HEK293 (cell line): ENCODE measurements at regions not wholly inside any gene's neighbourhood (a gene's known extent, or its start where the extent isn't known, plus 50 kb on each side); places are given as distances from the start of the nearest gene placed in this dataset.

Experiments
- CTCF ChIA-PET: fragments of 350-600 bp; formaldehyde crosslinking; extraction: SDS; loops from one replicate; lab custom pipeline; 2021; ENCODE audit warnings: antibody characterized with exemption; lab: Yijun Ruan, JAX
- POLR2A ChIA-PET: fragments of 300-600 bp; formaldehyde crosslinking; extraction: SDS; loops from one replicate; lab custom pipeline; 2020; ENCODE audit warnings: antibody characterized with exemption, inconsistent platforms; lab: Yijun Ruan, JAX
- H3K27ac ChIP-seq: fragments of 200-500 bp; sonication (Bioruptor generic); 2 replicates; pipeline ENCODE4 v1.5.1; 2014; ENCODE audit warnings: low read depth, low read length, control low read depth, inconsistent platforms; ENCODE audit errors: extremely low read depth
- H3K36me3 ChIP-seq, 2 experiments: fragments of 200-500 bp in 1 of 2; sonication (Bioruptor generic) in 1 of 2; 1 replicate in 1 of 2; 2 replicates in 1 of 2; pipeline ENCODE4 v1.5.1; 2014 to 2017; ENCODE audit warnings: inconsistent platforms in 2 of 2, low read length in 2 of 2; ENCODE audit not compliant: control insufficient read depth in 2 of 2, insufficient read depth in 1 of 2
- H3K4me1 ChIP-seq: fragments of 200-500 bp; sonication (Bioruptor generic); 2 replicates; pipeline ENCODE4 v1.5.1; 2014; ENCODE audit warnings: mild to moderate bottlenecking, low read length, inconsistent platforms; ENCODE audit not compliant: control insufficient read depth, insufficient read depth
- H3K4me3 ChIP-seq: 2 replicates; pipeline ENCODE4 v1.5.1; 2011; ENCODE audit warnings: low read depth, mild to moderate bottlenecking, control low read depth, low read length, moderate library complexity
- H3K9me3 ChIP-seq: fragments of 200-500 bp; sonication (Bioruptor generic); 2 replicates; pipeline ENCODE4 v1.5.1; 2014; ENCODE audit warnings: low read depth, low read length, inconsistent platforms; ENCODE audit not compliant: control insufficient read depth, insufficient read depth
- HOXC10 ChIP-seq: sonication (generic); formaldehyde crosslinking; IDR thresholded peaks from 2 replicates; pipeline ENCODE4 v1.8.1; 2023; ENCODE audit warnings: mild to moderate bottlenecking, missing genetic modification reagents
- KLF1 ChIP-seq: fragments of 450-650 bp; formaldehyde crosslinking; IDR thresholded peaks from 2 replicates; pipeline ENCODE4 v1.5.1; 2016; ENCODE audit warnings: missing biosample characterization, missing genetic modification characterization
- KLF16 ChIP-seq: fragments of 450-650 bp; formaldehyde crosslinking; IDR thresholded peaks from 2 replicates; pipeline ENCODE4 v1.5.1; 2017; ENCODE audit warnings: missing biosample characterization, missing genetic modification characterization
- KLF8 ChIP-seq: fragments of 450-650 bp; formaldehyde crosslinking; IDR thresholded peaks from 2 replicates; pipeline ENCODE4 v1.5.1; 2016; ENCODE audit warnings: missing biosample characterization, missing genetic modification characterization
- KLF9 ChIP-seq: fragments of 450-650 bp; formaldehyde crosslinking; IDR thresholded peaks from 2 replicates; pipeline ENCODE4 v1.5.1; 2016; ENCODE audit warnings: missing biosample characterization, missing genetic modification characterization, low read depth
- MYNN ChIP-seq: fragments of 450-650 bp; formaldehyde crosslinking; IDR thresholded peaks from 2 replicates; pipeline ENCODE4 v1.5.1; 2016; ENCODE audit warnings: missing biosample characterization, missing genetic modification characterization, borderline replicate concordance
- ZFP41 ChIP-seq: fragments of 450-650 bp; formaldehyde crosslinking; IDR thresholded peaks from 2 replicates; pipeline ENCODE4 v1.5.1; 2016; ENCODE audit warnings: missing biosample characterization, missing genetic modification characterization, borderline replicate concordance
- ZIC2 ChIP-seq: fragments of 450-650 bp; formaldehyde crosslinking; IDR thresholded peaks from 2 replicates; pipeline ENCODE4 v1.5.1; 2016; ENCODE audit warnings: missing biosample characterization, missing genetic modification characterization
- ZNF121 ChIP-seq: fragments of 450-650 bp; formaldehyde crosslinking; IDR thresholded peaks from 2 replicates; pipeline ENCODE4 v1.5.1; 2016; ENCODE audit warnings: missing biosample characterization, missing genetic modification characterization
- ZNF155 ChIP-seq: fragments of 450-650 bp; formaldehyde crosslinking; IDR thresholded peaks from 2 replicates; pipeline ENCODE4 v1.5.1; 2016; ENCODE audit warnings: missing biosample characterization, missing genetic modification characterization
- ZNF221 ChIP-seq: fragments of 450-650 bp; formaldehyde crosslinking; IDR thresholded peaks from 2 replicates; pipeline ENCODE4 v1.5.1; 2017; ENCODE audit warnings: missing biosample characterization, missing genetic modification characterization, borderline replicate concordance
- ZNF302 ChIP-seq: fragments of 450-650 bp; formaldehyde crosslinking; IDR thresholded peaks from 2 replicates; pipeline ENCODE4 v1.5.1; 2016; ENCODE audit warnings: missing biosample characterization, missing genetic modification characterization, low read depth
- ZNF324 ChIP-seq: fragments of 450-650 bp; formaldehyde crosslinking; IDR thresholded peaks from 2 replicates; pipeline ENCODE4 v1.5.1; 2016; ENCODE audit warnings: missing biosample characterization, missing genetic modification characterization
- ZNF560 ChIP-seq: fragments of 450-650 bp; formaldehyde crosslinking; IDR thresholded peaks from 2 replicates; pipeline ENCODE4 v1.5.1; 2017; ENCODE audit warnings: missing biosample characterization, missing genetic modification characterization, borderline replicate concordance
- ZNF596 ChIP-seq: fragments of 450-650 bp; IDR thresholded peaks from 2 replicates; pipeline ENCODE4 v1.5.0; 2018; ENCODE audit warnings: missing biosample characterization, mild to moderate bottlenecking, missing genetic modification characterization, moderate library complexity
- ZNF776 ChIP-seq: fragments of 450-650 bp; formaldehyde crosslinking; IDR thresholded peaks from 2 replicates; pipeline ENCODE4 v1.5.0; 2017; ENCODE audit warnings: missing biosample characterization, missing genetic modification characterization, borderline replicate concordance
- ZNF792 ChIP-seq: fragments of 450-650 bp; formaldehyde crosslinking; IDR thresholded peaks from 2 replicates; pipeline ENCODE4 v1.5.1; 2016; ENCODE audit warnings: missing biosample characterization, missing genetic modification characterization
- ZNF837 ChIP-seq: fragments of 450-650 bp; formaldehyde crosslinking; IDR thresholded peaks from 2 replicates; pipeline ENCODE4 v1.5.1; 2016; ENCODE audit warnings: missing biosample characterization, missing genetic modification characterization
- ZSCAN23 ChIP-seq: fragments of 450-650 bp; formaldehyde crosslinking; IDR thresholded peaks from 2 replicates; pipeline ENCODE4 v1.5.1; 2016; ENCODE audit warnings: missing biosample characterization, missing genetic modification characterization
- TF ChIP-seq, protein P1 (sequence below): fragments of 450-650 bp; formaldehyde crosslinking; IDR thresholded peaks from 2 replicates; pipeline ENCODE4 v1.5.1; 2017; ENCODE audit warnings: missing biosample characterization, missing genetic modification characterization
- TF ChIP-seq, protein P2 (sequence below): fragments of 450-650 bp; formaldehyde crosslinking; IDR thresholded peaks from 2 replicates; pipeline ENCODE4 v1.5.1; 2016; ENCODE audit warnings: missing biosample characterization, missing genetic modification characterization
- TF ChIP-seq, protein P3 (sequence below): fragments of 450-650 bp; formaldehyde crosslinking; IDR thresholded peaks from 2 replicates; pipeline ENCODE4 v1.5.1; 2016; ENCODE audit warnings: missing biosample characterization, missing genetic modification characterization, low read depth
- TF ChIP-seq, protein P4 (sequence below): fragments of 450-650 bp; formaldehyde crosslinking; IDR thresholded peaks from 2 replicates; pipeline ENCODE4 v1.5.1; 2016; ENCODE audit warnings: missing biosample characterization, missing genetic modification characterization
- TF ChIP-seq, protein P5 (sequence below): fragments of 450-650 bp; formaldehyde crosslinking; IDR thresholded peaks from 2 replicates; pipeline ENCODE4 v1.5.1; 2016; ENCODE audit warnings: missing biosample characterization, missing genetic modification characterization

DNA sequence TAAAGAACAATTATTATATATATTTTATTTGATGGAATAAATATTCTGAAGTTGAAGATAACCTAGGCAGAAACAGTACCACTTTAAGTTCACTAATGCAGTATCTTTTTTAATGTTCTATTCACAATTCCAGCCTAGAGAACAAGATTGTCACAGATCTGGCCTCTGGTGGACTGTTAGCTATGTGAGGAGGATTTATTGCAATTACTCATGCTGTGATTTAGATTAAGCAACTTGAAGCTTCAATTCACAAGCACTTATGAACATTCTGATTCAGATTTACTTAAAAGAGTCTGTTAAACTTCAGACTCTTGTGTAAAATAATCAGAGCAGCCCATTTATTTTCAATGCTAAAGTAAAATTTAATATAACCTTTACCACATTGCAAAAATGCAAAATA is 1489.8 kb downstream of the STIM2 start:
- TF ChIP-seq ZNF155 (tag by site-specific recombination), result no peak
- TF ChIP-seq KLF16 (tag by site-specific recombination), result no peak
- no peak for TF ChIP-seq ZNF837
- no peak for TF ChIP-seq ZNF324 (tag by site-specific recombination)
- TF ChIP-seq ZNF776 (tag by site-specific recombination), result no peak
- TF ChIP-seq ZNF221 (tag by site-specific recombination), result no peak
- TF ChIP-seq ZNF121, result no peak
- TF ChIP-seq, protein P1, sequence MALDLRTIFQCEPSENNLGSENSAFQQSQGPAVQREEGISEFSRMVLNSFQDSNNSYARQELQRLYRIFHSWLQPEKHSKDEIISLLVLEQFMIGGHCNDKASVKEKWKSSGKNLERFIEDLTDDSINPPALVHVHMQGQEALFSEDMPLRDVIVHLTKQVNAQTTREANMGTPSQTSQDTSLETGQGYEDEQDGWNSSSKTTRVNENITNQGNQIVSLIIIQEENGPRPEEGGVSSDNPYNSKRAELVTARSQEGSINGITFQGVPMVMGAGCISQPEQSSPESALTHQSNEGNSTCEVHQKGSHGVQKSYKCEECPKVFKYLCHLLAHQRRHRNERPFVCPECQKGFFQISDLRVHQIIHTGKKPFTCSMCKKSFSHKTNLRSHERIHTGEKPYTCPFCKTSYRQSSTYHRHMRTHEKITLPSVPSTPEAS (tag by site-specific recombination), result no peak
- TF ChIP-seq KLF8, result no peak
- H3K36me3 ChIP-seq, result no peaks in the 10 kb centered on the region
- ChIA-PET CTCF (no interaction called here), POLR2A (no interaction called here)
- no peak overlapping the region for H3K27ac ChIP-seq
- H3K4me3 ChIP-seq, result no peak overlapping the region
- H3K4me1 ChIP-seq, result no peaks in the 10 kb centered on the region
- H3K9me3 ChIP-seq, result no peaks in the 10 kb centered on the region

DNA sequence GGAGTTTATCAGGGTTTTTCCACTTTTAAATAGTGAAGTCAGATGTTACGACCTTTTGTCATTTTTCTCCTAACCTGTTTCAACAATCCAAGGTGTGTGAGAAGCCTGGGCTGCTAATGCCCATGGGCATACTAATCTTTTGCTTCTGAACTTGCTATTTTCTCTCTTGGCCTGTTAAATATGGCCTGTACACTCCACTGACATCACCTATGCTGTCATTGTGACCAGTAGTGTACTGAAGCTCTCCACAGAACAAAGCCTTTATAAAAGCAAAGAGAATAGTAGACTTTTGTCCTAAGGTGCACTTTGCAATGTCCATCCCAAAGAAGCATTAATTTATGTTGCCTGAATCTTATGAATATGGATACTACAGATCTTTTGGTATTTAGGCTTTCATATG is 1490.5 kb downstream of the STIM2 start:
- H3K4me3 ChIP-seq, result no peak overlapping the region
- TF ChIP-seq ZNF302 (tag by site-specific recombination) (no peak), HOXC10 (CRISPR knock-in tag) (no peak), ZIC2 (tag by site-specific recombination) (no peak), ZNF560 (tag by site-specific recombination) (no peak)
- TF ChIP-seq, protein P2, sequence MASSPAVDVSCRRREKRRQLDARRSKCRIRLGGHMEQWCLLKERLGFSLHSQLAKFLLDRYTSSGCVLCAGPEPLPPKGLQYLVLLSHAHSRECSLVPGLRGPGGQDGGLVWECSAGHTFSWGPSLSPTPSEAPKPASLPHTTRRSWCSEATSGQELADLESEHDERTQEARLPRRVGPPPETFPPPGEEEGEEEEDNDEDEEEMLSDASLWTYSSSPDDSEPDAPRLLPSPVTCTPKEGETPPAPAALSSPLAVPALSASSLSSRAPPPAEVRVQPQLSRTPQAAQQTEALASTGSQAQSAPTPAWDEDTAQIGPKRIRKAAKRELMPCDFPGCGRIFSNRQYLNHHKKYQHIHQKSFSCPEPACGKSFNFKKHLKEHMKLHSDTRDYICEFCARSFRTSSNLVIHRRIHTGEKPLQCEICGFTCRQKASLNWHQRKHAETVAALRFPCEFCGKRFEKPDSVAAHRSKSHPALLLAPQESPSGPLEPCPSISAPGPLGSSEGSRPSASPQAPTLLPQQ (tag by site-specific recombination), result no peak
- H3K36me3 ChIP-seq, result no peaks in the 10 kb centered on the region
- no peaks in the 10 kb centered on the region for H3K4me1 ChIP-seq
- CTCF ChIA-PET, result no interaction called here
- no peak overlapping the region for H3K27ac ChIP-seq
- no peaks in the 10 kb centered on the region for H3K9me3 ChIP-seq
- POLR2A ChIA-PET, result no interaction called here

DNA sequence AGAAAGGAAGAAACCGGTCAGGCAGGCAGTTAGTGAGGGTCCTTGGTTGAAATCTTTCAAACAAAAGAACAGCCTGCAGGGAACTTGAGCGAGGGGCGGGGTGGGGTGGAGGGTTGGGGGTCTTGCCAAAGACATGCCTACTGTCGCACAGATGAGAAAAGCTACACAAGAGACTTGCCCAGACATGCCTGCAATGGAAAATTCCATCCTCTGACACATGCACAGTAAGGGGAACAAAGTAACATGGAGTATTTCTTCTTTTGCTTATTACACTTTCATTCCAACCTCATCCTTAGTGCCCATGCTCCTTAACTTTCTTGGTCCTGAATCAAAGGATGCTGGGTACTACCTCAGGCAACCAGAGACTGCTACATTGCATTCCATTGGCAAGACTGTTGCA is 1491.2 kb downstream of the STIM2 start:
- ChIA-PET CTCF (no interaction called here), POLR2A (no interaction called here)
- H3K9me3 ChIP-seq, result no peaks in the 10 kb centered on the region
- TF ChIP-seq KLF1 (tag by site-specific recombination), result no peak
- no peak for TF ChIP-seq KLF16 (tag by site-specific recombination)
- no peak for TF ChIP-seq MYNN
- TF ChIP-seq KLF9 (tag by site-specific recombination), result no peak
- TF ChIP-seq ZSCAN23 (tag by site-specific recombination), result no peak
- TF ChIP-seq ZNF560 (tag by site-specific recombination), result no peak
- no peak for TF ChIP-seq ZFP41 (tag by site-specific recombination)
- TF ChIP-seq, protein P3, sequence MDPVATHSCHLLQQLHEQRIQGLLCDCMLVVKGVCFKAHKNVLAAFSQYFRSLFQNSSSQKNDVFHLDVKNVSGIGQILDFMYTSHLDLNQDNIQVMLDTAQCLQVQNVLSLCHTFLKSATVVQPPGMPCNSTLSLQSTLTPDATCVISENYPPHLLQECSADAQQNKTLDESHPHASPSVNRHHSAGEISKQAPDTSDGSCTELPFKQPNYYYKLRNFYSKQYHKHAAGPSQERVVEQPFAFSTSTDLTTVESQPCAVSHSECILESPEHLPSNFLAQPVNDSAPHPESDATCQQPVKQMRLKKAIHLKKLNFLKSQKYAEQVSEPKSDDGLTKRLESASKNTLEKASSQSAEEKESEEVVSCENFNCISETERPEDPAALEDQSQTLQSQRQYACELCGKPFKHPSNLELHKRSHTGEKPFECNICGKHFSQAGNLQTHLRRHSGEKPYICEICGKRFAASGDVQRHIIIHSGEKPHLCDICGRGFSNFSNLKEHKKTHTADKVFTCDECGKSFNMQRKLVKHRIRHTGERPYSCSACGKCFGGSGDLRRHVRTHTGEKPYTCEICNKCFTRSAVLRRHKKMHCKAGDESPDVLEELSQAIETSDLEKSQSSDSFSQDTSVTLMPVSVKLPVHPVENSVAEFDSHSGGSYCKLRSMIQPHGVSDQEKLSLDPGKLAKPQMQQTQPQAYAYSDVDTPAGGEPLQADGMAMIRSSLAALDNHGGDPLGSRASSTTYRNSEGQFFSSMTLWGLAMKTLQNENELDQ (tag by site-specific recombination), result no peak
- TF ChIP-seq, protein P4, sequence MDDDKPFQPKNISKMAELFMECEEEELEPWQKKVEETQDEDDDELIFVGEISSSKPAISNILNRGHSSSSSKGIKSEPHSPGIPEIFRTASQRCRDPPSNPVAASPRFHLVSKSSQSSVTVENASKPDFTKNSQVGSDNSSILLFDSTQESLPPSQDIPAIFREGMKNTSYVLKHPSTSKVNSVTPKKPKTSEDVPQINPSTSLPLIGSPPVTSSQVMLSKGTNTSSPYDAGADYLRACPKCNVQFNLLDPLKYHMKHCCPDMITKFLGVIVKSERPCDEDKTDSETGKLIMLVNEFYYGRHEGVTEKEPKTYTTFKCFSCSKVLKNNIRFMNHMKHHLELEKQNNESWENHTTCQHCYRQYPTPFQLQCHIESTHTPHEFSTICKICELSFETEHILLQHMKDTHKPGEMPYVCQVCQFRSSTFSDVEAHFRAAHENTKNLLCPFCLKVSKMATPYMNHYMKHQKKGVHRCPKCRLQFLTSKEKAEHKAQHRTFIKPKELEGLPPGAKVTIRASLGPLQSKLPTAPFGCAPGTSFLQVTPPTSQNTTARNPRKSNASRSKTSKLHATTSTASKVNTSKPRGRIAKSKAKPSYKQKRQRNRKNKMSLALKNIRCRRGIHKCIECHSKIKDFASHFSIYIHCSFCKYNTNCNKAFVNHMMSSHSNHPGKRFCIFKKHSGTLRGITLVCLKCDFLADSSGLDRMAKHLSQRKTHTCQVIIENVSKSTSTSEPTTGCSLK (tag by site-specific recombination), result no peak
- TF ChIP-seq, protein P5, sequence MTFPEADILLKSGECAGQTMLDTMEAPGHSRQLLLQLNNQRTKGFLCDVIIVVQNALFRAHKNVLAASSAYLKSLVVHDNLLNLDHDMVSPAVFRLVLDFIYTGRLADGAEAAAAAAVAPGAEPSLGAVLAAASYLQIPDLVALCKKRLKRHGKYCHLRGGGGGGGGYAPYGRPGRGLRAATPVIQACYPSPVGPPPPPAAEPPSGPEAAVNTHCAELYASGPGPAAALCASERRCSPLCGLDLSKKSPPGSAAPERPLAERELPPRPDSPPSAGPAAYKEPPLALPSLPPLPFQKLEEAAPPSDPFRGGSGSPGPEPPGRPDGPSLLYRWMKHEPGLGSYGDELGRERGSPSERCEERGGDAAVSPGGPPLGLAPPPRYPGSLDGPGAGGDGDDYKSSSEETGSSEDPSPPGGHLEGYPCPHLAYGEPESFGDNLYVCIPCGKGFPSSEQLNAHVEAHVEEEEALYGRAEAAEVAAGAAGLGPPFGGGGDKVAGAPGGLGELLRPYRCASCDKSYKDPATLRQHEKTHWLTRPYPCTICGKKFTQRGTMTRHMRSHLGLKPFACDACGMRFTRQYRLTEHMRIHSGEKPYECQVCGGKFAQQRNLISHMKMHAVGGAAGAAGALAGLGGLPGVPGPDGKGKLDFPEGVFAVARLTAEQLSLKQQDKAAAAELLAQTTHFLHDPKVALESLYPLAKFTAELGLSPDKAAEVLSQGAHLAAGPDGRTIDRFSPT (tag by site-specific recombination), result no peak
- no peak for TF ChIP-seq ZNF596 (tag by site-specific recombination)
- no peak for TF ChIP-seq ZNF792 (tag by site-specific recombination)

More for the DNA sequence above, 1491.2 kb downstream of the STIM2 start:
- Histone ChIP-seq H3K4me3 (no peak overlapping the region), H3K27ac (no peak overlapping the region), H3K4me1 (no peaks in the 10 kb centered on the region), H3K36me3 (no peaks in the 10 kb centered on the region)
